Peyer's patch (tissue), 4 donors: ENCODE measurements at regions not wholly inside any gene's neighbourhood (a gene's known extent, or its start where the extent isn't known, plus 50 kb on each side); places are given as distances from the start of the nearest gene placed in this dataset.

Source experiments
- POLR2A ChIP-seq, 2 donors: fragments of 450-650 bp; IDR thresholded peaks; one replicate each; pipeline ENCODE4 v1.5.1; 2017; ENCODE audit warnings: antibody characterized with exemption in 2 of 2, mild to moderate bottlenecking in 2 of 2, moderate library complexity in 2 of 2
- TF ChIP-seq, protein P1 (sequence below), 6 experiments: fragments of 450-650 bp in 4 of 6; fragments of 200-600 bp in 2 of 6; sonication (generic) in 1 of 6; IDR thresholded peaks; one replicate each; pipeline ENCODE4 v1.5.1; 2017 to 2019; ENCODE audit warnings: antibody characterized with exemption in 6 of 6, mild to moderate bottlenecking in 3 of 6, moderate library complexity in 1 of 6

DNA sequence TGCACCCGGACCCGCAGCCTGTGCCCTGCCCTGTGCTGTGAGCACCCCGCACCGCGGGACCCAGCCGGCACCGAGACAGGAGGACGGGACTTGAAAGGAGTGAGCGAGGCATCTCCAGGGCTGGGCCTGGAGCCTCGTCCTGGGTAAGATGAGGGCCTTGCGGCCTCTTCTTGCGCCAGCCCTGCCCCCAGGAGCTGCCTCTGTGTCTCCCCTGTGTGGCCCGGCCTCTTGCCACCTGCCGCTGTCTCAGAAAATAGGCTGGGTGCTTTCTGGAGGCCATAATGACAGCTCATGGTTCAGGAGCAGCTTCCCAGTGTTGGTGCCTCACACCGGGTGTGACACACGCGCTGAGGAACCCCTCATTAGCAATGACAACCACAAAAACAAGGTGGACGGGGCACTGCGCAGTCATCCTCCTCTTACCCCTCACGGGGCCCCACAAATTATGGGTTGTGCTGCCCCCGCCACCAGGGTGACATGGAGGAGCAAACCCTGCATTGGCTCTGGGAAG lies 161.5 kb upstream of the C1orf174 start:
- TF ChIP-seq, protein P1, sequence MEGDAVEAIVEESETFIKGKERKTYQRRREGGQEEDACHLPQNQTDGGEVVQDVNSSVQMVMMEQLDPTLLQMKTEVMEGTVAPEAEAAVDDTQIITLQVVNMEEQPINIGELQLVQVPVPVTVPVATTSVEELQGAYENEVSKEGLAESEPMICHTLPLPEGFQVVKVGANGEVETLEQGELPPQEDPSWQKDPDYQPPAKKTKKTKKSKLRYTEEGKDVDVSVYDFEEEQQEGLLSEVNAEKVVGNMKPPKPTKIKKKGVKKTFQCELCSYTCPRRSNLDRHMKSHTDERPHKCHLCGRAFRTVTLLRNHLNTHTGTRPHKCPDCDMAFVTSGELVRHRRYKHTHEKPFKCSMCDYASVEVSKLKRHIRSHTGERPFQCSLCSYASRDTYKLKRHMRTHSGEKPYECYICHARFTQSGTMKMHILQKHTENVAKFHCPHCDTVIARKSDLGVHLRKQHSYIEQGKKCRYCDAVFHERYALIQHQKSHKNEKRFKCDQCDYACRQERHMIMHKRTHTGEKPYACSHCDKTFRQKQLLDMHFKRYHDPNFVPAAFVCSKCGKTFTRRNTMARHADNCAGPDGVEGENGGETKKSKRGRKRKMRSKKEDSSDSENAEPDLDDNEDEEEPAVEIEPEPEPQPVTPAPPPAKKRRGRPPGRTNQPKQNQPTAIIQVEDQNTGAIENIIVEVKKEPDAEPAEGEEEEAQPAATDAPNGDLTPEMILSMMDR (IDR thresholded peaks at IDR 0.05) = no peak
- TF ChIP-seq POLR2A (IDR thresholded peaks at IDR 0.05) = no peak
